Peyer's patch (tissue), 4 donors: ENCODE measurements at regions not wholly inside any gene's neighbourhood (a gene's known extent, or its start where the extent isn't known, plus 50 kb on each side); places are given as distances from the start of the nearest gene placed in this dataset.

Experiments used
- POLR2A ChIP-seq, 2 donors: fragments of 450-650 bp; IDR thresholded peaks; one replicate each; pipeline ENCODE4 v1.5.1; 2017; ENCODE audit warnings: antibody characterized with exemption in 2 of 2, mild to moderate bottlenecking in 2 of 2, moderate library complexity in 2 of 2
- TF ChIP-seq, protein P1 (sequence below), 6 experiments: fragments of 450-650 bp in 4 of 6; fragments of 200-600 bp in 2 of 6; sonication (generic) in 1 of 6; IDR thresholded peaks; one replicate each; pipeline ENCODE4 v1.5.1; 2017 to 2019; ENCODE audit warnings: antibody characterized with exemption in 6 of 6, mild to moderate bottlenecking in 3 of 6, moderate library complexity in 1 of 6

DNA sequence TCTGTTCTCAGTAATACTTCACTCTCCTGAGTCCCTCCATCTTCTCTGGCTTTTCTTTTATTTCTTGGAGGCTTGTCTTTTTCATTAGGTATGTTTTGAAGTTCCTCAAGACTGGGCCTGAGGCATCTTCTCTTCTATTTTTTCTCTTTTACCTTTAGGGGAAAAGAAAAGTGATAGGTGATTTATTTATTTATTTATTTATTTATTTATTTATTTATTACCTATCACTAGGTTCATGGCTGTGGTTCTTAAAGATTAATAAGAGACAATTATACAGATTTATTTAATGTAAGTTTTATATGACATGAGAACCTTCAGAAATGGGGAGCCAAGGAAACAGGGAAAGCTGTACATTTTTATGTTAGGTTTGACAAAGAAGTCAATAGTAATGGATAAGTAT lies 330.3 kb upstream of the RBMS3 start:
- TF ChIP-seq, protein P1, sequence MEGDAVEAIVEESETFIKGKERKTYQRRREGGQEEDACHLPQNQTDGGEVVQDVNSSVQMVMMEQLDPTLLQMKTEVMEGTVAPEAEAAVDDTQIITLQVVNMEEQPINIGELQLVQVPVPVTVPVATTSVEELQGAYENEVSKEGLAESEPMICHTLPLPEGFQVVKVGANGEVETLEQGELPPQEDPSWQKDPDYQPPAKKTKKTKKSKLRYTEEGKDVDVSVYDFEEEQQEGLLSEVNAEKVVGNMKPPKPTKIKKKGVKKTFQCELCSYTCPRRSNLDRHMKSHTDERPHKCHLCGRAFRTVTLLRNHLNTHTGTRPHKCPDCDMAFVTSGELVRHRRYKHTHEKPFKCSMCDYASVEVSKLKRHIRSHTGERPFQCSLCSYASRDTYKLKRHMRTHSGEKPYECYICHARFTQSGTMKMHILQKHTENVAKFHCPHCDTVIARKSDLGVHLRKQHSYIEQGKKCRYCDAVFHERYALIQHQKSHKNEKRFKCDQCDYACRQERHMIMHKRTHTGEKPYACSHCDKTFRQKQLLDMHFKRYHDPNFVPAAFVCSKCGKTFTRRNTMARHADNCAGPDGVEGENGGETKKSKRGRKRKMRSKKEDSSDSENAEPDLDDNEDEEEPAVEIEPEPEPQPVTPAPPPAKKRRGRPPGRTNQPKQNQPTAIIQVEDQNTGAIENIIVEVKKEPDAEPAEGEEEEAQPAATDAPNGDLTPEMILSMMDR (IDR thresholded peaks at IDR 0.05): no peak
- TF ChIP-seq POLR2A (IDR thresholded peaks at IDR 0.05): no peak
